ENCODE measurements at regions not wholly inside any gene's neighbourhood (a gene's known extent, or its start where the extent isn't known, plus 50 kb on each side); places are given as distances from the start of the nearest gene placed in this dataset.

GRCh38 chr1:90834354-90834885 is 117.3 kb upstream of the BARHL2 start:
- TF ChIP-seq CTCF (IDR thresholded peaks at IDR 0.05) (no peak), POLR2A (IDR thresholded peaks at IDR 0.05) (no peak)

Measured in uterus (tissue), 2 donors.